OCI-LY1 (cell line): ENCODE measurements at regions not wholly inside any gene's neighbourhood (a gene's known extent, or its start where the extent isn't known, plus 50 kb on each side); places are given as distances from the start of the nearest gene placed in this dataset.

Experiments
- EZH2 ChIP-seq: fragments of 200-600 bp; sonication (generic), shearing (Covaris generic); IDR thresholded peaks from 2 replicates; pipeline ENCODE4 v1.8.0; 2017; ENCODE audit warnings: borderline replicate concordance, mixed run types, mild to moderate bottlenecking, antibody characterized with exemption, low read length, moderate library complexity, mixed read lengths
- TF ChIP-seq, protein P1 (sequence below): fragments of 200-600 bp; sonication (generic), shearing (Covaris generic); IDR thresholded peaks from 2 replicates; pipeline ENCODE4 v1.5.1; 2017; ENCODE audit warnings: mild to moderate bottlenecking, antibody characterized with exemption, low read length, moderate library complexity, mixed read lengths

GRCh38 chr10:113971349-113971973 is 72.2 kb upstream of the ADRB1 start:
- no peak for TF ChIP-seq EZH2
- TF ChIP-seq, protein P1, sequence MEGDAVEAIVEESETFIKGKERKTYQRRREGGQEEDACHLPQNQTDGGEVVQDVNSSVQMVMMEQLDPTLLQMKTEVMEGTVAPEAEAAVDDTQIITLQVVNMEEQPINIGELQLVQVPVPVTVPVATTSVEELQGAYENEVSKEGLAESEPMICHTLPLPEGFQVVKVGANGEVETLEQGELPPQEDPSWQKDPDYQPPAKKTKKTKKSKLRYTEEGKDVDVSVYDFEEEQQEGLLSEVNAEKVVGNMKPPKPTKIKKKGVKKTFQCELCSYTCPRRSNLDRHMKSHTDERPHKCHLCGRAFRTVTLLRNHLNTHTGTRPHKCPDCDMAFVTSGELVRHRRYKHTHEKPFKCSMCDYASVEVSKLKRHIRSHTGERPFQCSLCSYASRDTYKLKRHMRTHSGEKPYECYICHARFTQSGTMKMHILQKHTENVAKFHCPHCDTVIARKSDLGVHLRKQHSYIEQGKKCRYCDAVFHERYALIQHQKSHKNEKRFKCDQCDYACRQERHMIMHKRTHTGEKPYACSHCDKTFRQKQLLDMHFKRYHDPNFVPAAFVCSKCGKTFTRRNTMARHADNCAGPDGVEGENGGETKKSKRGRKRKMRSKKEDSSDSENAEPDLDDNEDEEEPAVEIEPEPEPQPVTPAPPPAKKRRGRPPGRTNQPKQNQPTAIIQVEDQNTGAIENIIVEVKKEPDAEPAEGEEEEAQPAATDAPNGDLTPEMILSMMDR: no peak
